HG02763 (cell line): ENCODE measurements at regions not wholly inside any gene's neighbourhood (a gene's known extent, or its start where the extent isn't known, plus 50 kb on each side); places are given as distances from the start of the nearest gene placed in this dataset.

Source experiments
- ATAC-seq: cut with Tn5 transposase; IDR thresholded peaks from one replicate; pipeline ENCODE4 v1.9.1; 2021; ENCODE audit warnings: mild to moderate bottlenecking, moderate library complexity; ENCODE audit not compliant: unreplicated experiment

GRCh38 chr1:4551706-4552105 lies 102.7 kb upstream of the AJAP1 start:
- no peak for ATAC-seq

DNA sequence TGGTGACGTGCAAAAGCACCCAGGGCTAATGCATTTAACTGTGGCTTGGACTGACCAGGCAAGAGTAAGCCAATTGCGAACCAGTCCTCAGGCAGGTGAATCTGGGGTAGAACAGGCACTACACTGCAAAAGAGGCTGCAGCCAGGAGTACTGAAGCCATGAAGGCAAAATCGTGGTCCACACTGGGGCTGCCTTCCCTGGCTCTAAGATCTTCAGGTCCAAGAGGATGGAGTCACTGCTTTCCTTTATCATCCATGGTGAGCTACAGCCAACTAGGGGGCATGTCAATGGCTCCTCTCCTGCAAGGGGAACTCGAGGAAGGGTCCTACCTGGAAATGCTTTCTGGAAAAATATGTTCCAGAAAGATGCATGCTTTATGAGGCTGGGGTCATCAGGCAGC lies 100.6 kb upstream of the AJAP1 start:
- ATAC-seq = no peak

DNA sequence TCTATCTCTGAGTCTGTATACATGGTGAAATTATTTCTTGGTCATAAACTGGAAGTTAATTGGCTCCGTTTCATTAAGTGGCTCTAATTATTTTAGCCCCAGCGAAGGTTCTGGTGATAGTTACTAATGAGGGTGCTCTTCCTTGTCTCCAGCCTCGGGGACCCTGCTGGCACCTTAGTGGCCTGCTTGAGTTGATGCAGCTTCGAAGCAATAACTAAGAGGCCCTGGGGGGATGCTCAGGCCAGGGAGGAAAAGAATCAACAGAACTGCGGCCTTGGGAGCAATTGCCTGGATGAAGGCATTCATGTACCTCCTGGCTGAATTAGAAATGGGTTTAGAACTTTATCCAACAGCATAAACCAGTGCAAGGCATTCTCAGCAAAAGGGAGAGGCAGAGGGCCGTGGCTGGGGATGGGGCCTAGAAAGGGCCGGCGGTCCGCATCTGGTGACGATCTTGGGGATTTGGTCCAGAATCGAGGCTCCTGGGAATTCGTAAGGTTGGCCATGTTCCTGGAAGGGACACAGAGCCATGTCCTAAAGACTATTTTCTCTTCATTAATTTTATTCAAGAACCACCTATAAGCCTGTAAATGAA lies 100.0 kb upstream of the AJAP1 start:
- no peak for ATAC-seq

DNA sequence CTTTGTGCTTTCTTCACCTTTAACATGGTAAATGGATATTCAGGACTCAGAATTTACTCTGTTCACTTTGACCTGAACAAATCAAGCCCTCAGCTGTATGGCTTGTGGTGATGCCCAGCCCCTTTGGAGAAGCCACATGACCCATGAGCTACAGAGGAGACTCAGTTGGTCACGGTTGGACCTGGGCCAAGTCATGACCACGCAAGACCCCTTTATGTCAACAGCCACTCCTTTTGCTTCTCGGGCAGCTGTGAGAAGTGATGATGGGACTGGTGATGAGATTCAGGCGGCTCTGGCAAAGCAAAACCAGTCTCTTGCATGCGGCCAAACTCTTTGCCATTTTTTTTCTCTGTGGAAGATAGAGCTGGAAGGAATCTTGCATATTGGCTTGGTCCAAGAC lies 96.5 kb upstream of the AJAP1 start:
- no peak for ATAC-seq

- no peak for ATAC-seq
Observed at GRCh38 chr1:4561205-4561604, 93.2 kb upstream of the AJAP1 start.

- no peak for ATAC-seq
Observed at GRCh38 chr1:4562321-4562720, 92.1 kb upstream of the AJAP1 start.

DNA sequence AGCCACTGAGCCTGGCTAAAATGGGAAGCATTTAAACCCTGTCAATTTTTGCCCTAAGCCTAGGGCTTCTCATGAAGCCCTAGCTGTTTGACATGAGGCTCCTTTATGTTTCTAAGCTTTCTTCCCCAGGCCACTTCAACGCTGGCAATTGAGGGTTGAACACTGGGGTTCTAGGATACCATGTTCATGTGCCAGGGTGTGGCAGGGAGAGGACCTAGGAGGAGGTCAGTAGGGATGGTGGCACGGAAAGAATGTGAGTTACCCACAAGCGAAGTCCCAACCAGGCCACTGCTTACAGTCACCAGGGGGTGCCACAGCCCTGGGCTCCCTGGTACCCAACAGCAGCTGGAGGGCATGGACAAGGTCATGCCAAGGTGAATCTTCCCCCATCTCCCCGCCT lies 90.8 kb upstream of the AJAP1 start:
- no peak for ATAC-seq

GRCh38 chr1:4564051-4564450 lies 90.4 kb upstream of the AJAP1 start:
- no peak for ATAC-seq

GRCh38 chr1:4565166-4565565 lies 89.2 kb upstream of the AJAP1 start:
- ATAC-seq = no peak

GRCh38 chr1:4565801-4566449 lies 88.5 kb upstream of the AJAP1 start:
- ATAC-seq = no peak

- no peak for ATAC-seq
Observed at GRCh38 chr1:4571263-4571662, 83.1 kb upstream of the AJAP1 start.

DNA sequence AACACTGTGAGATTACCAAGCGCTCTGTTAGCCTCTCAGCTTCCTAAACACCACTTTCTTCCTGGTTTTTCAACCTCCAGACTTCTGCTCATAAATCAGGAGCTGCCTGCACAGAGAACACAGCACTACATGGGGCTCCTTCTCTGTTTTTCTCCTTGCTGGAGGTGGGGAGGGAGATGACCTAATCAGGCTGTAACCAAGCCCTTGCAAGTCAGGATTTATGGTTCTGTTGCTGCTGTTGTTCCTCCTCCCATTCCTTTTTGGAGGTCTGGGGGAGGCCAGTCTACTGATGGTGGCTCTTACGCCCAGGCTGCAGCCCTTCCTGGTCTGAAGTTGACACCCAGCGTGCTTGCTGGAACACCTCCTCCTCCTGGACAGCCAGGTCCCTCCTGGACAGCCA lies 80.9 kb upstream of the AJAP1 start:
- ATAC-seq = no peak

GRCh38 chr1:4581807-4582206 lies 72.6 kb upstream of the AJAP1 start:
- no peak for ATAC-seq

GRCh38 chr1:4584449-4584848 lies 70.0 kb upstream of the AJAP1 start:
- ATAC-seq = no peak

GRCh38 chr1:4585216-4585615 lies 69.2 kb upstream of the AJAP1 start:
- ATAC-seq = no peak

DNA sequence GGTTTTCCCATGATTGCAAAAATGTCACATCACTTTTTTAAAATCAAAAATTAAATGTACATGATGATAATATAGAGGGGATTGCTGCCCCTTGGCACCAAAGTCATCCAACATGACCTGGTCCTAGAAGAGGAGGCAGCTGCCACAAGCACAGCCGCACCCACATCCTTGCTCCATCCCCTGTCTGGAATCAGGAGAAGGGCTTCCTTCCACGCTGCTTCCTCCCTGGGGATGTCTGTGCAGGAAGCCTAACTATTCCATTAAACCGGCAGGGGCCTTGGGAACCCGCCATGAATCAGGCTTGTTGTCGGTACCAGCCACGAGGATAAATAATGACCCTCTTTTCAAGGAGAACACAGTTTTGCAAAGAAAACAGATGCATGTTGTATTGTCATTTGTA lies 68.7 kb upstream of the AJAP1 start:
- no peak for ATAC-seq

GRCh38 chr1:4586611-4587160 lies 67.7 kb upstream of the AJAP1 start:
- ATAC-seq = no peak

GRCh38 chr1:4587721-4588120 lies 66.7 kb upstream of the AJAP1 start:
- no peak for ATAC-seq

- ATAC-seq = no peak
Observed at GRCh38 chr1:4590756-4591155, 63.7 kb upstream of the AJAP1 start.

- ATAC-seq = no peak
Observed at GRCh38 chr1:4591926-4592325, 62.5 kb upstream of the AJAP1 start.

DNA sequence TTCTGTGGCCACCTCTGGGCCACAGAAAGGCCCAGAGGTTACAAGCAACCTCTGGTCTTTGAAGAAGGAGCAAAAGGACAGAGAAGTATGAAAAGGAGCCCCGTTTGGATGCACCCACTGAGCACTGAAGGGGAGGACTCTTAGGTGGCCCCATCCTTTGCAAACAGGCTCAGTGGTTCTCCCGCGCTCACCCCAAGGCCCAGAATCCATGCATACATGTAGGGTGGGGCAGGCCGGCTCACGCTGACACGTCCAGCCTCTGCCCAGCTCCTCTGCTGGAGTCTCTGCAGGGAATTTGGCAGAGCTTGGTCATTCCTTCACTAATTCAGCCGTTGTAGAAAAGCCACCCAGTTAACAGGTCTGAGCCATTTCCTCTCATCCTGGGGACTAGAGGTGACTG lies 61.3 kb upstream of the AJAP1 start:
- no peak for ATAC-seq

DNA sequence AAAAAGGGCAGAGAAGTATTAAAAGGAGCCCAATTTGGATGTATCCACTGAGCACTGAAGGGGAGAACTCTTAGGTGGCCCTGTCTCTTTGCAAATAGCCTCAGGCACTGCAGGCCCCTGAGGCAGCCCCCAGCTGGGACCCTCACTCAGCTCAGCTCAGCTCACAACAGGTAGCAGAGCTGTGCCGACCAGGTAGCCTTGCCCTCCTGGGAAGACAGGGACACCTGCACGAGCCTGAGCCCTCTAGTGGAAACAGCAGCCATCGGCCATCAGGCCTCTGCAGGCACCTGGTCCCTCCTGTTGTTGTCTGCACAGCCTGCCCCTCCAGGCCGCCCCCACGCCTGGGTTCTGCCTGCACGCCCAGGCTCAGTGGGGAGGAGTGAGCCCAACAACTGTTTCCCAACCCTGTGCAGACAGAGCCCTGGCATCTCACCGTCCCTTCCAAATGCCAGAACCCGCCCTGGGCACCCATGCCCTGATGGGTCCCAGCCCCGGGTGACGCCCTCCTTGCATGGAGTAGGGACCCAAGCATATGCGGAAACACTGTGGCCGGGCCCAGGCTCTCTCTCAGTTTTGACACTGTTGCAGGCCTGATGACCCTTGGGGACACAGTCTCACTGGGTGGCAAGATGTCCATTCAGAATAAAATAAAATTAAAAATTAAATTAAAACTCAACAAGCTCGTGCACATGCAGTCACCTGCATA lies 60.0 kb upstream of the AJAP1 start:
- ATAC-seq = no peak
